H9 (cell line): ENCODE measurements at regions not wholly inside any gene's neighbourhood (a gene's known extent, or its start where the extent isn't known, plus 50 kb on each side); places are given as distances from the start of the nearest gene placed in this dataset.
"Not testable (repeated sequence)": the region's sequence is repeated elsewhere in the genome, so short reads cannot be mapped to it uniquely, and the experiment has no call there.

Source experiments
- DNase-seq: peaks from one replicate; pipeline ENCODE4 v3.0.0-alpha.2; 2017
- H2AFZ ChIP-seq: one replicate; pipeline ENCODE4 v1.6.1; 2013; ENCODE audit warnings: mild to moderate bottlenecking, low read length, control low read depth, moderate library complexity
- H2AK5ac ChIP-seq: 2 replicates; pipeline ENCODE4 v1.6.1; 2013; ENCODE audit warnings: low read length, control low read depth, mixed read lengths; ENCODE audit not compliant: insufficient read length
- H2BK120ac ChIP-seq: one replicate; pipeline ENCODE4 v1.6.1; 2013; ENCODE audit warnings: low read depth, mild to moderate bottlenecking, low read length, control low read depth, inconsistent platforms; ENCODE audit not compliant: poor library complexity, severe bottlenecking
- H2BK12ac ChIP-seq: 2 replicates; pipeline ENCODE4 v1.6.1; 2013; ENCODE audit warnings: low read length, control low read depth, mixed read lengths, low read depth; ENCODE audit not compliant: insufficient read length
- H2BK15ac ChIP-seq: 2 replicates; pipeline ENCODE4 v1.6.1; 2013; ENCODE audit warnings: low read depth, low read length, control low read depth
- H2BK20ac ChIP-seq: one replicate; pipeline ENCODE4 v1.6.1; 2013; ENCODE audit warnings: low read depth, mild to moderate bottlenecking, low read length, control low read depth, inconsistent platforms; ENCODE audit not compliant: poor library complexity, severe bottlenecking
- H2BK5ac ChIP-seq: 2 replicates; pipeline ENCODE4 v1.6.1; 2013; ENCODE audit warnings: low read length, control low read depth, mixed read lengths; ENCODE audit not compliant: insufficient read length
- H3K14ac ChIP-seq: 2 replicates; pipeline ENCODE4 v1.6.1; 2013; ENCODE audit warnings: low read length, control low read depth; ENCODE audit not compliant: insufficient read depth
- H3K18ac ChIP-seq: 2 replicates; pipeline ENCODE4 v1.6.1; 2013; ENCODE audit warnings: low read depth, mild to moderate bottlenecking, mixed read lengths, low read length, control low read depth; ENCODE audit not compliant: insufficient read length
- H3K23ac ChIP-seq: 2 replicates; pipeline ENCODE4 v1.6.1; 2013; ENCODE audit warnings: low read length, control low read depth, mixed read lengths, low read depth; ENCODE audit not compliant: insufficient read length
- H3K23me2 ChIP-seq: 2 replicates; pipeline ENCODE4 v1.6.1; 2013; ENCODE audit warnings: low read depth, mild to moderate bottlenecking, mixed read lengths, low read length, control low read depth; ENCODE audit not compliant: insufficient read length, poor library complexity, severe bottlenecking
- H3K27ac ChIP-seq: 2 replicates; pipeline ENCODE4 v1.5.1; 2013; ENCODE audit warnings: low read length, control low read depth, mixed read lengths, low read depth; ENCODE audit not compliant: insufficient read length
- H3K27me3 ChIP-seq: 2 replicates; pipeline ENCODE4 v1.6.1; 2013; ENCODE audit warnings: low read length, control low read depth, inconsistent platforms; ENCODE audit not compliant: insufficient read depth
- H3K4ac ChIP-seq: 2 replicates; pipeline ENCODE4 v1.6.1; 2013; ENCODE audit warnings: low read depth, mild to moderate bottlenecking, control low read depth, inconsistent platforms, low read length, moderate library complexity
- H3K4me1 ChIP-seq: 2 replicates; pipeline ENCODE4 v1.6.1; 2013; ENCODE audit warnings: low read length, control low read depth, inconsistent platforms; ENCODE audit not compliant: insufficient read depth
- H3K4me2 ChIP-seq: 2 replicates; pipeline ENCODE4 v1.6.1; 2013; ENCODE audit warnings: low read length, control low read depth, mixed read lengths; ENCODE audit not compliant: insufficient read length, insufficient read depth
- H3K56ac ChIP-seq: 2 replicates; pipeline ENCODE4 v1.6.1; 2013; ENCODE audit warnings: low read depth, mild to moderate bottlenecking, mixed read lengths, low read length, control low read depth; ENCODE audit not compliant: insufficient read length
- H3K79me1 ChIP-seq: 2 replicates; pipeline ENCODE4 v1.6.1; 2013; ENCODE audit warnings: low read depth, mild to moderate bottlenecking, moderate library complexity, low read length, control low read depth, inconsistent platforms; ENCODE audit not compliant: insufficient read depth, poor library complexity, severe bottlenecking
- H3K79me2 ChIP-seq: 2 replicates; pipeline ENCODE4 v1.6.1; 2013; ENCODE audit warnings: low read length, control low read depth, inconsistent platforms; ENCODE audit not compliant: insufficient read depth
- H3K9ac ChIP-seq: 2 replicates; pipeline ENCODE4 v1.6.1; 2013; ENCODE audit warnings: low read length, control low read depth, mixed read lengths; ENCODE audit not compliant: insufficient read length; ENCODE audit errors: extremely low read depth
- H3K9me3 ChIP-seq: one replicate; pipeline ENCODE4 v1.6.1; 2013; ENCODE audit warnings: low read depth, low read length, inconsistent platforms; ENCODE audit not compliant: control insufficient read depth
- H3T11ph ChIP-seq: one replicate; pipeline ENCODE4 v1.6.1; 2013; ENCODE audit warnings: mild to moderate bottlenecking, low read length, control low read depth, inconsistent platforms
- H4K20me1 ChIP-seq: one replicate; pipeline ENCODE4 v1.6.1; 2013; ENCODE audit not compliant: control insufficient read depth, insufficient read length, insufficient read depth
- H4K5ac ChIP-seq: 2 replicates; pipeline ENCODE4 v1.6.1; 2013; ENCODE audit warnings: low read depth, mild to moderate bottlenecking, mixed read lengths, low read length, control low read depth; ENCODE audit not compliant: insufficient read length
- H4K8ac ChIP-seq: replicated peaks from 2 replicates; pipeline ENCODE4 v1.6.1; 2013; ENCODE audit warnings: low read length, control low read depth, mixed read lengths, low read depth; ENCODE audit not compliant: insufficient read length
- H4K91ac ChIP-seq: 2 replicates; pipeline ENCODE4 v1.6.1; 2013; ENCODE audit warnings: low read depth, mild to moderate bottlenecking, moderate library complexity, mixed read lengths, low read length, control low read depth; ENCODE audit not compliant: insufficient read length
- H3K27ac Mint-ChIP-seq, 3 experiments: 2 replicates in 2 of 3; 3 replicates in 1 of 3; pipeline ENCODE4 v1.8.0; 2020 to 2021; ENCODE audit warnings: mixed read lengths in 3 of 3, mild to moderate bottlenecking in 1 of 3, moderate library complexity in 1 of 3
- H3K27me3 Mint-ChIP-seq: 2 replicates; pipeline ENCODE4 v1.8.0; 2021; ENCODE audit warnings: low read depth, mild to moderate bottlenecking, moderate library complexity, mixed read lengths
- H3K36me3 Mint-ChIP-seq, 3 experiments: 2 replicates in 2 of 3; 3 replicates in 1 of 3; pipeline ENCODE4 v1.8.0; 2020 to 2021; ENCODE audit warnings: low read depth in 3 of 3, mixed read lengths in 3 of 3; ENCODE audit not compliant: insufficient read depth in 1 of 3
- H3K4me1 Mint-ChIP-seq, 2 experiments: 2 replicates each; pipeline ENCODE4 v1.8.0; 2020; ENCODE audit warnings: mixed read lengths in 2 of 2
- H3K4me3 Mint-ChIP-seq, 2 experiments: 2 replicates in 1 of 2; 3 replicates in 1 of 2; pipeline ENCODE4 v1.8.0; 2020 to 2021; ENCODE audit warnings: mild to moderate bottlenecking in 2 of 2, mixed read lengths in 2 of 2, moderate library complexity in 1 of 2
- H3K9me3 Mint-ChIP-seq, 2 experiments: 2 replicates in 1 of 2; 3 replicates in 1 of 2; pipeline ENCODE4 v1.8.0; 2020; ENCODE audit warnings: mild to moderate bottlenecking in 2 of 2, mixed read lengths in 2 of 2, moderate library complexity in 1 of 2
- WGBS: extraction: QIAGEN DNeasy Blood & Tissue Kit; methylation state at CpG from one replicate; pipeline ENCODE4 v1.1.7; 2013; ENCODE audit warnings: missing lambda C conversion rate, low lambda C conversion rate, mixed read lengths; ENCODE audit not compliant: insufficient read length; ENCODE audit errors: extremely low coverage; 5-methylcytosine and 5-hydroxymethylcytosine counted together

DNA sequence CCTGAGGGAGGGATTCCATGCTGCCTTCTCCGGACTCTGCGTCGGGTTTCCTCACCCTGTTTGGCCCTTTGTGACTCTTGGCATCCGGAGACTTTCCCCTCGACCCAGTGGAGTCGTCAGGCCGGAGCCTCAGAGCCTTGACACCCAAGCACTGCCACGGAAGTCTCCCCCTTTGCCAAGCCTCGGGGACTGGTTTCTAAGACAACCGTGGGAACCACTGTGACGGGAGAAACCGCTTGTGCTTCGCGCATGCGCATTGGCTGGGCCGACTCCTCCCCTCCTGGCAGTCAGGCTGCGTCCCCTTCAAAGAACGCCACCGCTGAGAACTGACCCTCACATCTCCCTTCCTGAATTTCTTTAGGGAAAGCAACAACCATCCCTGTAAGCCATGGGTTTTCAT lies 459.4 kb upstream of the ZNG1F start:
- not testable (repeated sequence) for H3K27ac Mint-ChIP-seq, H3K56ac ChIP-seq, H2BK20ac ChIP-seq, H3K9ac ChIP-seq, H3K79me1 ChIP-seq, H3K4ac ChIP-seq, H3K4me1 ChIP-seq, H4K20me1 ChIP-seq, H3K79me2 ChIP-seq, H2BK5ac ChIP-seq, H2AK5ac ChIP-seq, H2BK15ac ChIP-seq, H3T11ph ChIP-seq, H3K27me3 ChIP-seq, H4K5ac ChIP-seq, H3K23ac ChIP-seq, H3K23me2 ChIP-seq, H3K36me3 Mint-ChIP-seq, H4K8ac ChIP-seq, H3K14ac ChIP-seq, H3K4me2 ChIP-seq, H2AFZ ChIP-seq, H2BK12ac ChIP-seq, H3K9me3 ChIP-seq, H3K4me3 Mint-ChIP-seq, H2BK120ac ChIP-seq, H3K27ac ChIP-seq, H4K91ac ChIP-seq, H3K18ac ChIP-seq
- H3K4me1 Mint-ChIP-seq = peaks cover 7 to 13% of the 10 kb centered on the region in 2 experiments
- peak; percentile 38 for DNase-seq
- no CpG with 5 or more reads among the region's 19 CpGs for WGBS
- H3K9me3 Mint-ChIP-seq = peaks cover 6 to 10% of the 10 kb centered on the region in 2 experiments; a peak in 4 of 5 replicates
- H3K27me3 Mint-ChIP-seq = peaks cover 15% of the 10 kb centered on the region

DNA sequence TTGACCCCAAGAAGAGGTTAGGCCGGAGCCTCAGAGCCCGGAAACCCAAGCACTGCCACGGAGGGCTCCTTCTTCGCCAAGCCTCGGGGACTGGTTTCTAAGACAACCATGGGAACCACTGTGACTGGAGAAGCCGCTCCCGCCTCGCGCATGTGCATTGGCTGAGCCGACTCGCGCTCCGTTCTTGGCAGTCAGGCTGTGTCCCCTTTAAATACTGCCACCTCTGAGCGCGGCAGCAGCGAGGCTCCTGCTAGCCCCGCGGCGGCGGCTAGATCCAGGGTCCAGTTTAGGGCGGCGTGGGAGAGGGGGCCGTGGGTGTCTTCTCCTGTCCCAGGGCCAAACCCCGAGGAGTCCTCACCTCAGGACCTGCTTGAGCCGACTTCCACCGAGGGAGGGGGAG lies 457.1 kb upstream of the ZNG1F start:
- H4K5ac ChIP-seq, H3K9me3 ChIP-seq, H3K79me2 ChIP-seq, H2AK5ac ChIP-seq, H3K23ac ChIP-seq, H2BK15ac ChIP-seq, H2BK12ac ChIP-seq, H3T11ph ChIP-seq, H3K79me1 ChIP-seq, H4K20me1 ChIP-seq, DNase-seq, H4K91ac ChIP-seq, H4K8ac ChIP-seq, H3K27me3 ChIP-seq, H3K4me3 Mint-ChIP-seq, H2BK20ac ChIP-seq, H2BK120ac ChIP-seq, H3K9ac ChIP-seq, H3K56ac ChIP-seq, H2AFZ ChIP-seq, H3K36me3 Mint-ChIP-seq, H3K14ac ChIP-seq, H3K18ac ChIP-seq, H3K4me1 ChIP-seq, H3K23me2 ChIP-seq, H3K27ac ChIP-seq, H3K4me1 Mint-ChIP-seq, H2BK5ac ChIP-seq, H3K27ac Mint-ChIP-seq, H3K4ac ChIP-seq, H3K4me2 ChIP-seq: not testable (repeated sequence)
- no CpG with 5 or more reads among the region's 26 CpGs for WGBS
- Mint-ChIP-seq H3K9me3 (peaks cover 6 to 10% of the 10 kb centered on the region in 2 experiments; a peak in 4 of 5 replicates), H3K27me3 (peaks cover 15% of the 10 kb centered on the region)
